Esophagus muscularis mucosa (tissue), 3 donors: ENCODE measurements at regions not wholly inside any gene's neighbourhood (a gene's known extent, or its start where the extent isn't known, plus 50 kb on each side); places are given as distances from the start of the nearest gene placed in this dataset.

Source experiments
- CTCF ChIP-seq, 3 experiments: fragments of 200-600 bp in 2 of 3; fragments of 450-650 bp in 1 of 3; sonication (generic) in 2 of 3; IDR thresholded peaks; one replicate each; pipeline ENCODE4 v1.5.1; 2017 to 2019; ENCODE audit warnings: antibody characterized with exemption in 3 of 3, mild to moderate bottlenecking in 2 of 3, moderate library complexity in 1 of 3
- POLR2A ChIP-seq: fragments of 450-650 bp; IDR thresholded peaks from one replicate; pipeline ENCODE4 v1.6.1; 2017; ENCODE audit warnings: antibody characterized with exemption, moderate library complexity, mild to moderate bottlenecking, low read depth

- TF ChIP-seq CTCF (IDR thresholded peaks at IDR 0.05), result no peak
- TF ChIP-seq POLR2A, result no peak
Measured at GRCh38 chr4:175511861-175512260, 300.2 kb downstream of the GPM6A start.
